ENCODE measurements at regions not wholly inside any gene's neighbourhood (a gene's known extent, or its start where the extent isn't known, plus 50 kb on each side); places are given as distances from the start of the nearest gene placed in this dataset.

GRCh38 chr14:58830121-58830520 lies 192.4 kb downstream of the DACT1 start:
- no peaks in the 10 kb centered on the region for H3K4me1 Mint-ChIP-seq (ENCODE audit: low read depth)
- H3K4me3 Mint-ChIP-seq: no peak overlapping the region
- H3K27me3 Mint-ChIP-seq: peaks cover 2% of the 10 kb centered on the region
- intact Hi-C loops (cut with micrococcal nuclease): no loop called here
- H3K27ac Mint-ChIP-seq: no peak overlapping the region
- peaks cover 1% of the 10 kb centered on the region for H3K36me3 Mint-ChIP-seq
- POLR2A ChIA-PET: no interaction called here
- no peak for DNase-seq
- peaks cover 10% of the 10 kb centered on the region for H3K9me3 Mint-ChIP-seq
- CTCF ChIA-PET: interaction anchor here (1.0 kb wide), 1 partner anchor 192 kb away, joined by 4 read pairs; the partner anchor contains the start of gene DACT1

- Mint-ChIP-seq H3K4me3 (no peak overlapping the region), H3K27ac (no peak overlapping the region), H3K4me1 (ENCODE audit: low read depth) (no peaks in the 10 kb centered on the region), H3K36me3 (peaks cover 1% of the 10 kb centered on the region), H3K27me3 (peaks cover 1% of the 10 kb centered on the region), H3K9me3 (peaks cover 5% of the 10 kb centered on the region)
- ChIA-PET POLR2A (no interaction called here), CTCF (no interaction called here)
- intact Hi-C loops (cut with micrococcal nuclease): no loop called here
- no peak for DNase-seq
Observed at GRCh38 chr14:58832095-58832521, 194.3 kb downstream of the DACT1 start.

DNA sequence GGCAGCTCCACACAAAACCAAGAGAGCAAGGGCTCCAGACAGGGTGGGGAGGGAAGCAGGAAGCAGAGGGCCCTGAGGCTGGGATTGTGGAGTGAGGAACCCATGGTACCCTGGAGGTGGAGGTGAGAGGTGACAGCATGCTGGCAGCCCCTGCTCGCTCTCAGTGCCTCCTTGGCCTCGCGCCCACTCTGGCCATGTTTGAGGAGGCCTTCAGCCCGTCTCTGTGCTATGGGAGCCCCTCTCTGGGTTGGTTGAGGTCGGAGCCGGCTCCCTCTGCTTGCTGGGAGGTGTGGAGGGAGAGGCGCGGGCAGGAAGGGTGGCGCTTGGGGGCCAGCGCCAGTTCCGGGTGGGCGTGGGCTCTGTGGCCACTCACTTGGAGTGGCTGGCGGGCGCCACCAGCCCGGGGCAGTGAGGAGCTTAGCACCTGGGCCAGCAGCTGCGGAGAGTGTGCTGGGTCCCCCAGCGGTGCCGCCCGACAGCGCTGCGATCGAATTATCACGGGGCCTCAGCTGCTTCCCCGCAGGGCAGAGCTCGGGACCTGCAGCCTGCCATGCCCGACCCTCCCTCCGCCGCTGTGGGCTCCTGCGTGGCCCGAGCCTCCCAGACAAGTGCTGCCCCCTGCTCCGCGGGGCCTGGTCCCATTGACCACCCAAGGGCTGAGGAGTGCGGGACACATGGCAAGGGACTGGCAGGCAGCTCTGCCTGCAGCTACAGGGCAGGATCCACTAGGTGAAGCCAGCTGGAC lies 196.0 kb downstream of the DACT1 start:
- intact Hi-C loops (cut with micrococcal nuclease): no loop called here
- no peaks in the 10 kb centered on the region for H3K36me3 Mint-ChIP-seq
- CTCF ChIA-PET: no interaction called here

GRCh38 chr14:58836303-58836974 lies 198.7 kb downstream of the DACT1 start:
- ChIA-PET CTCF (interaction anchor here (1.4 kb wide), 1 partner anchor 10 kb away, joined by 4 read pairs; no protein-coding TSS in a partner anchor), POLR2A (no interaction called here)
- intact Hi-C loops (cut with micrococcal nuclease): no loop called here
- no peaks in the 10 kb centered on the region for H3K9me3 Mint-ChIP-seq
- no peak overlapping the region for H3K27ac Mint-ChIP-seq
- peaks cover 1% of the 10 kb centered on the region for H3K27me3 Mint-ChIP-seq
- DNase-seq: no peak
- H3K36me3 Mint-ChIP-seq: no peaks in the 10 kb centered on the region
- no peak overlapping the region for H3K4me3 Mint-ChIP-seq
- H3K4me1 Mint-ChIP-seq (ENCODE audit: low read depth): no peaks in the 10 kb centered on the region

More for the DNA sequence above, 196.0 kb downstream of the DACT1 start:
- no peak for DNase-seq
- POLR2A ChIA-PET: interaction anchor here (0.6 kb wide), 1 partner anchor 320 kb away, joined by 4 read pairs; no protein-coding TSS in a partner anchor
- no peaks in the 10 kb centered on the region for H3K9me3 Mint-ChIP-seq
- no peaks in the 10 kb centered on the region for H3K4me1 Mint-ChIP-seq (ENCODE audit: low read depth)
- H3K27ac Mint-ChIP-seq: no peak overlapping the region
- H3K27me3 Mint-ChIP-seq: peaks cover 1% of the 10 kb centered on the region
- H3K4me3 Mint-ChIP-seq: no peak overlapping the region

- H3K9me3 Mint-ChIP-seq: no peaks in the 10 kb centered on the region
Observed at GRCh38 chr14:58839233-58839632, 201.5 kb downstream of the DACT1 start.

DNA sequence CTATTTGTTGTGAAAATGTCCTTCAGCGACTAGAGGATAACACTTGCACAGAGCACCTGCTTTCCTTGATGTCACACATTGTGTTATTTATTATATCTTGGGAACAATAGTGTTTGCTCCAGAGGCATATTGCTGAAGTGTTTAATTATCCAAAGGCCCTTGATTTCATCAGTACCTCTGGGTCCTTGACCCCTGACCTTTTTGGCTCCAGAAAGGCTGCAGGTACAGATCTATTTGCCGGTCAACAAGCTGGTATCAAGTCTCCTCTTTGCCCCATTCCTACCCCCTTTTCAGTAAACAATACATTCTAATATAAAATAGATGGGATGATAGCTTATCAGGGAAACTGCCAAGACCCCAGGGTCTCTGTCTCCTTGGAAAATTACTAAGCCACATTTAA lies 206.8 kb downstream of the DACT1 start:
- no peaks in the 10 kb centered on the region for H3K4me1 Mint-ChIP-seq (ENCODE audit: low read depth)

More at GRCh38 chr14:58839233-58839632, 201.5 kb downstream of the DACT1 start:
- CTCF ChIA-PET: no interaction called here
- DNase-seq: no peak
- Mint-ChIP-seq H3K27ac (no peak overlapping the region), H3K27me3 (peaks cover 3% of the 10 kb centered on the region), H3K4me1 (ENCODE audit: low read depth) (no peaks in the 10 kb centered on the region), H3K36me3 (no peaks in the 10 kb centered on the region), H3K4me3 (no peak overlapping the region)
- POLR2A ChIA-PET: no interaction called here
- intact Hi-C loops (cut with micrococcal nuclease): no loop called here

DNA sequence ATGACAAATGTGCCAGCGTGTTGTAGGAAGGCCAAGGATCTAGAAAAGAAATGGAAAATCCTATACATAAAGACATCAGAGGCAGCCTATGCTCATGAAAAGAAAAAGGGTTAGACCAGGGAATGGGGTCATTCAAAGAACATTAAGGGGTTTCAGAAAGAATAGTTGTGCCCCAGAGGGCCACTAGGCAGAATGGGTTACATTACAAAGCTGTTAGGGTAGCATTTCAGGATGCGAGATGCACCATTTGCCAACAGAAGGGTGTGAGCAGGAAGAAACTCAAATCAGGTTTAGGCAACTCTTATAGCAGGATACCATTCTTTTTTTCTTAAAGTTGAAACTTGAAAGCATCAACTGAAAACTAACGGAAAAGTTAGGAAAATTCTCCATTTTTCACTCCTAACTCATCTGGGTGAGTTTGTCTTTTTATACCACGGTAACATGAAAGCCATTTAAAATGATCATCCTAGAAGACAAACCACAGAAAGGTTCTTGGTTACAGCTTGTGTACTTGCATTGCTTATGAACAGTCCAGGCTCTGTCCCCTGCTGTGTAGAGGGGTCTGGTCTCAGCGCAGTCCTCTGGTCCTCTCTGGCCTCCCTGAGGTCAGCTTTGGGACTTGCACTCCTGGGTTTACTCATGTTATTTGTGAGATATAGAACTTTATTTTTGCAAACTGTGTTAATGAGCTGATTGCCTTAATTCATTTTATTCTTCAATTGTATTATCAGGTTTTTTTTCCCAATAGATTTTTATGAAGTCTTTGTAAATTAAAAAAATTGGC lies 209.1 kb downstream of the DACT1 start:
- Mint-ChIP-seq H3K4me3 (no peak overlapping the region), H3K27me3 (peaks cover 1% of the 10 kb centered on the region), H3K9me3 (no peaks in the 10 kb centered on the region), H3K27ac (no peak overlapping the region), H3K4me1 (ENCODE audit: low read depth) (no peaks in the 10 kb centered on the region), H3K36me3 (no peaks in the 10 kb centered on the region)
- DNase-seq: no peak
- intact Hi-C loops (cut with micrococcal nuclease): no loop called here
- ChIA-PET CTCF (no interaction called here), POLR2A (no interaction called here)

More for the DNA sequence above, 206.8 kb downstream of the DACT1 start:
- Mint-ChIP-seq H3K27me3 (peaks cover 1% of the 10 kb centered on the region), H3K9me3 (no peaks in the 10 kb centered on the region), H3K27ac (no peak overlapping the region), H3K4me3 (no peak overlapping the region), H3K36me3 (no peaks in the 10 kb centered on the region)
- CTCF ChIA-PET: no interaction called here
- DNase-seq: no peak
- intact Hi-C loops (cut with micrococcal nuclease): no loop called here
- POLR2A ChIA-PET: no interaction called here

DNA sequence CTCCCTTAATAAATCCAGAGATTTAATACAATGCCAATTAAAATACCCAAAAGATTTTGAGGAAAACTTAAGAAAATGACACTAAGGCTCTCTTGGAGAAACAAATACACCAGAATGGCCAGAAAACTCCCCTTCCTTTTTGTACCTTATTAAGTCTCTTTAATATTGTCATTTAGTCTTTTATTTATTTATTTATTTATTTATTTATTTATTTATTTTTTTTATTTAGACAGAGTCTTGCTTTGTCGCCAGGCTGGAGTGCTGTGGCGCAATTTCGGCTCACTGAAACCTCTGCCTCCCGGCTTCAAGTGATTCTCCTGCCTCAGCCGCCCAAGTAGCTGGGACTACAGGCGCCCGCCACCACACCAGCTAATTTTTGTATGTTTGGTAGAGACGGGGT lies 210.6 kb downstream of the DACT1 start:
- no peaks in the 10 kb centered on the region for H3K36me3 Mint-ChIP-seq
- no peak overlapping the region for H3K27ac Mint-ChIP-seq
- ChIA-PET POLR2A (no interaction called here), CTCF (no interaction called here)
- peaks cover 1% of the 10 kb centered on the region for H3K27me3 Mint-ChIP-seq
- no peak for DNase-seq
- H3K4me1 Mint-ChIP-seq (ENCODE audit: low read depth): no peaks in the 10 kb centered on the region
- H3K9me3 Mint-ChIP-seq: no peaks in the 10 kb centered on the region
- intact Hi-C loops (cut with micrococcal nuclease): no loop called here
- no peak overlapping the region for H3K4me3 Mint-ChIP-seq

GRCh38 chr14:58849601-58850000 lies 211.8 kb downstream of the DACT1 start:
- no peak for DNase-seq
- H3K36me3 Mint-ChIP-seq: no peaks in the 10 kb centered on the region
- POLR2A ChIA-PET: no interaction called here
- no peak overlapping the region for H3K4me3 Mint-ChIP-seq
- intact Hi-C loops (cut with micrococcal nuclease): no loop called here
- CTCF ChIA-PET: no interaction called here
- H3K4me1 Mint-ChIP-seq (ENCODE audit: low read depth): no peaks in the 10 kb centered on the region
- H3K27me3 Mint-ChIP-seq: no peaks in the 10 kb centered on the region
- no peaks in the 10 kb centered on the region for H3K9me3 Mint-ChIP-seq
- H3K27ac Mint-ChIP-seq: no peak overlapping the region

- Mint-ChIP-seq H3K4me1 (ENCODE audit: low read depth) (no peaks in the 10 kb centered on the region), H3K27me3 (no peaks in the 10 kb centered on the region)
Observed at GRCh38 chr14:58850011-58850410, 212.2 kb downstream of the DACT1 start.

GRCh38 chr14:58861586-58861985 lies 223.8 kb downstream of the DACT1 start:
- peaks cover 24% of the 10 kb centered on the region for H3K9me3 Mint-ChIP-seq
- intact Hi-C loops (cut with micrococcal nuclease): no loop called here
- no peak for DNase-seq
- POLR2A ChIA-PET: no interaction called here
- no peaks in the 10 kb centered on the region for H3K4me1 Mint-ChIP-seq (ENCODE audit: low read depth)
- H3K27me3 Mint-ChIP-seq: peaks cover 2% of the 10 kb centered on the region
- H3K27ac Mint-ChIP-seq: no peak overlapping the region
- H3K4me3 Mint-ChIP-seq: no peak overlapping the region
- CTCF ChIA-PET: no interaction called here
- no peaks in the 10 kb centered on the region for H3K36me3 Mint-ChIP-seq

More at GRCh38 chr14:58850011-58850410, 212.2 kb downstream of the DACT1 start:
- intact Hi-C loops (cut with micrococcal nuclease): no loop called here
- POLR2A ChIA-PET: no interaction called here
- no peak for DNase-seq
- Mint-ChIP-seq H3K9me3 (no peaks in the 10 kb centered on the region), H3K4me3 (no peak overlapping the region), H3K36me3 (no peaks in the 10 kb centered on the region), H3K27ac (no peak overlapping the region)
- CTCF ChIA-PET: no interaction called here

GRCh38 chr14:58862416-58863160 lies 224.8 kb downstream of the DACT1 start:
- intact Hi-C loops (cut with micrococcal nuclease): no loop called here
- H3K4me1 Mint-ChIP-seq (ENCODE audit: low read depth): no peaks in the 10 kb centered on the region
- peaks cover 24% of the 10 kb centered on the region for H3K9me3 Mint-ChIP-seq
- CTCF ChIA-PET: no interaction called here
- DNase-seq: no peak
- no peaks in the 10 kb centered on the region for H3K36me3 Mint-ChIP-seq
- peaks cover 2% of the 10 kb centered on the region for H3K27me3 Mint-ChIP-seq
- H3K27ac Mint-ChIP-seq: no peak overlapping the region
- no peak overlapping the region for H3K4me3 Mint-ChIP-seq
- POLR2A ChIA-PET: no interaction called here
